ENCODE measurements at regions not wholly inside any gene's neighbourhood (a gene's known extent, or its start where the extent isn't known, plus 50 kb on each side); places are given as distances from the start of the nearest gene placed in this dataset.

DNA sequence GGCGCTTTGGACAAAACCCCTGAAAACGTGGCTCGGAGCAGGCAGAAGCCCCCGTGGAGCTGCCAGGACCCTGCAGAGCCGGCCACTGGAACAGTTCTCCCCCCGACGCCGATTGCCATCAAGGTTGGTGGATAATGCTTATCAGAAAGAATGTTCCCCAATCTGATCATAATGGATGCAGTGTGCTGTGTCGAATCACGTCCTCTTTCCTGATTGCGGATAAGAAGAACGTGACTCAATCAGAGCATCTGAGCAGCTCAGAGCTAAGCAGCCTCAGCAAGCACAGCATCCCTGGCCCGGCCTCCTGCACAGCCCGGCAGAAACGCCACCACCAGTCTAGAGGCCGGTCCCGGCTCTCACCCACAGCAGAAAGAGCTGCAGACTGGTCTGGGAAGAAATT, 488.0 kb downstream of the EIPR1 start:
- ATAC-seq: no peak
- TF ChIP-seq PPARA (CRISPR knock-in tag; IDR thresholded peaks at IDR 0.05; ENCODE audit: borderline replicate concordance) (no peak), OSR1 (CRISPR knock-in tag; IDR thresholded peaks at IDR 0.05) (no peak), TCF4 (CRISPR knock-in tag; IDR thresholded peaks at IDR 0.05; ENCODE audit: borderline replicate concordance) (no peak), ESRRG (CRISPR knock-in tag; IDR thresholded peaks at IDR 0.05) (no peak), ZC3H10 (CRISPR knock-in tag; IDR thresholded peaks at IDR 0.05) (no peak), ARNTL (CRISPR knock-in tag; IDR thresholded peaks at IDR 0.05; ENCODE audit: borderline replicate concordance, low read depth) (no peak), TOX (CRISPR knock-in tag; IDR thresholded peaks at IDR 0.05; ENCODE audit: borderline replicate concordance) (no peak), CSDC2 (CRISPR knock-in tag; IDR thresholded peaks at IDR 0.05) (no peak)
- TF ChIP-seq, protein P1, sequence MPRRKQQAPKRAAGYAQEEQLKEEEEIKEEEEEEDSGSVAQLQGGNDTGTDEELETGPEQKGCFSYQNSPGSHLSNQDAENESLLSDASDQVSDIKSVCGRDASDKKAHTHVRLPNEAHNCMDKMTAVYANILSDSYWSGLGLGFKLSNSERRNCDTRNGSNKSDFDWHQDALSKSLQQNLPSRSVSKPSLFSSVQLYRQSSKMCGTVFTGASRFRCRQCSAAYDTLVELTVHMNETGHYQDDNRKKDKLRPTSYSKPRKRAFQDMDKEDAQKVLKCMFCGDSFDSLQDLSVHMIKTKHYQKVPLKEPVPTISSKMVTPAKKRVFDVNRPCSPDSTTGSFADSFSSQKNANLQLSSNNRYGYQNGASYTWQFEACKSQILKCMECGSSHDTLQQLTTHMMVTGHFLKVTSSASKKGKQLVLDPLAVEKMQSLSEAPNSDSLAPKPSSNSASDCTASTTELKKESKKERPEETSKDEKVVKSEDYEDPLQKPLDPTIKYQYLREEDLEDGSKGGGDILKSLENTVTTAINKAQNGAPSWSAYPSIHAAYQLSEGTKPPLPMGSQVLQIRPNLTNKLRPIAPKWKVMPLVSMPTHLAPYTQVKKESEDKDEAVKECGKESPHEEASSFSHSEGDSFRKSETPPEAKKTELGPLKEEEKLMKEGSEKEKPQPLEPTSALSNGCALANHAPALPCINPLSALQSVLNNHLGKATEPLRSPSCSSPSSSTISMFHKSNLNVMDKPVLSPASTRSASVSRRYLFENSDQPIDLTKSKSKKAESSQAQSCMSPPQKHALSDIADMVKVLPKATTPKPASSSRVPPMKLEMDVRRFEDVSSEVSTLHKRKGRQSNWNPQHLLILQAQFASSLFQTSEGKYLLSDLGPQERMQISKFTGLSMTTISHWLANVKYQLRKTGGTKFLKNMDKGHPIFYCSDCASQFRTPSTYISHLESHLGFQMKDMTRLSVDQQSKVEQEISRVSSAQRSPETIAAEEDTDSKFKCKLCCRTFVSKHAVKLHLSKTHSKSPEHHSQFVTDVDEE (CRISPR knock-in tag; IDR thresholded peaks at IDR 0.05): no peak
- TF ChIP-seq, protein P2, sequence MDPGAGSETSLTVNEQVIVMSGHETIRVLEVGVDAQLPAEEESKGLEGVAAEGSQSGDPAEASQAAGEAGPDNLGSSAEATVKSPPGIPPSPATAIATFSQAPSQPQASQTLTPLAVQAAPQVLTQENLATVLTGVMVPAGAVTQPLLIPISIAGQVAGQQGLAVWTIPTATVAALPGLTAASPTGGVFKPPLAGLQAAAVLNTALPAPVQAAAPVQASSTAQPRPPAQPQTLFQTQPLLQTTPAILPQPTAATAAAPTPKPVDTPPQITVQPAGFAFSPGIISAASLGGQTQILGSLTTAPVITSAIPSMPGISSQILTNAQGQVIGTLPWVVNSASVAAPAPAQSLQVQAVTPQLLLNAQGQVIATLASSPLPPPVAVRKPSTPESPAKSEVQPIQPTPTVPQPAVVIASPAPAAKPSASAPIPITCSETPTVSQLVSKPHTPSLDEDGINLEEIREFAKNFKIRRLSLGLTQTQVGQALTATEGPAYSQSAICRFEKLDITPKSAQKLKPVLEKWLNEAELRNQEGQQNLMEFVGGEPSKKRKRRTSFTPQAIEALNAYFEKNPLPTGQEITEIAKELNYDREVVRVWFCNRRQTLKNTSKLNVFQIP (CRISPR knock-in tag; IDR thresholded peaks at IDR 0.05; ENCODE audit: borderline replicate concordance, low read depth): no peak
- TF ChIP-seq, protein P3, sequence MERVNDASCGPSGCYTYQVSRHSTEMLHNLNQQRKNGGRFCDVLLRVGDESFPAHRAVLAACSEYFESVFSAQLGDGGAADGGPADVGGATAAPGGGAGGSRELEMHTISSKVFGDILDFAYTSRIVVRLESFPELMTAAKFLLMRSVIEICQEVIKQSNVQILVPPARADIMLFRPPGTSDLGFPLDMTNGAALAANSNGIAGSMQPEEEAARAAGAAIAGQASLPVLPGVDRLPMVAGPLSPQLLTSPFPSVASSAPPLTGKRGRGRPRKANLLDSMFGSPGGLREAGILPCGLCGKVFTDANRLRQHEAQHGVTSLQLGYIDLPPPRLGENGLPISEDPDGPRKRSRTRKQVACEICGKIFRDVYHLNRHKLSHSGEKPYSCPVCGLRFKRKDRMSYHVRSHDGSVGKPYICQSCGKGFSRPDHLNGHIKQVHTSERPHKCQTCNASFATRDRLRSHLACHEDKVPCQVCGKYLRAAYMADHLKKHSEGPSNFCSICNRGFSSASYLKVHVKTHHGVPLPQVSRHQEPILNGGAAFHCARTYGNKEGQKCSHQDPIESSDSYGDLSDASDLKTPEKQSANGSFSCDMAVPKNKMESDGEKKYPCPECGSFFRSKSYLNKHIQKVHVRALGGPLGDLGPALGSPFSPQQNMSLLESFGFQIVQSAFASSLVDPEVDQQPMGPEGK (CRISPR knock-in tag; IDR thresholded peaks at IDR 0.05; ENCODE audit: borderline replicate concordance): no peak
- TF ChIP-seq, protein P4, sequence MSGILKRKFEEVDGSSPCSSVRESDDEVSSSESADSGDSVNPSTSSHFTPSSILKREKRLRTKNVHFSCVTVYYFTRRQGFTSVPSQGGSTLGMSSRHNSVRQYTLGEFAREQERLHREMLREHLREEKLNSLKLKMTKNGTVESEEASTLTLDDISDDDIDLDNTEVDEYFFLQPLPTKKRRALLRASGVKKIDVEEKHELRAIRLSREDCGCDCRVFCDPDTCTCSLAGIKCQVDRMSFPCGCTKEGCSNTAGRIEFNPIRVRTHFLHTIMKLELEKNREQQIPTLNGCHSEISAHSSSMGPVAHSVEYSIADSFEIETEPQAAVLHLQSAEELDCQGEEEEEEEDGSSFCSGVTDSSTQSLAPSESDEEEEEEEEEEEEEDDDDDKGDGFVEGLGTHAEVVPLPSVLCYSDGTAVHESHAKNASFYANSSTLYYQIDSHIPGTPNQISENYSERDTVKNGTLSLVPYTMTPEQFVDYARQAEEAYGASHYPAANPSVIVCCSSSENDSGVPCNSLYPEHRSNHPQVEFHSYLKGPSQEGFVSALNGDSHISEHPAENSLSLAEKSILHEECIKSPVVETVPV (CRISPR knock-in tag; IDR thresholded peaks at IDR 0.05): no peak
- TF ChIP-seq, protein P5, sequence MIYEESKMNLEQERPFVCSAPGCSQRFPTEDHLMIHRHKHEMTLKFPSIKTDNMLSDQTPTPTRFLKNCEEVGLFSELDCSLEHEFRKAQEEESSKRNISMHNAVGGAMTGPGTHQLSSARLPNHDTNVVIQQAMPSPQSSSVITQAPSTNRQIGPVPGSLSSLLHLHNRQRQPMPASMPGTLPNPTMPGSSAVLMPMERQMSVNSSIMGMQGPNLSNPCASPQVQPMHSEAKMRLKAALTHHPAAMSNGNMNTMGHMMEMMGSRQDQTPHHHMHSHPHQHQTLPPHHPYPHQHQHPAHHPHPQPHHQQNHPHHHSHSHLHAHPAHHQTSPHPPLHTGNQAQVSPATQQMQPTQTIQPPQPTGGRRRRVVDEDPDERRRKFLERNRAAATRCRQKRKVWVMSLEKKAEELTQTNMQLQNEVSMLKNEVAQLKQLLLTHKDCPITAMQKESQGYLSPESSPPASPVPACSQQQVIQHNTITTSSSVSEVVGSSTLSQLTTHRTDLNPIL (CRISPR knock-in tag; IDR thresholded peaks at IDR 0.05; ENCODE audit: low read depth): no peak

DNA sequence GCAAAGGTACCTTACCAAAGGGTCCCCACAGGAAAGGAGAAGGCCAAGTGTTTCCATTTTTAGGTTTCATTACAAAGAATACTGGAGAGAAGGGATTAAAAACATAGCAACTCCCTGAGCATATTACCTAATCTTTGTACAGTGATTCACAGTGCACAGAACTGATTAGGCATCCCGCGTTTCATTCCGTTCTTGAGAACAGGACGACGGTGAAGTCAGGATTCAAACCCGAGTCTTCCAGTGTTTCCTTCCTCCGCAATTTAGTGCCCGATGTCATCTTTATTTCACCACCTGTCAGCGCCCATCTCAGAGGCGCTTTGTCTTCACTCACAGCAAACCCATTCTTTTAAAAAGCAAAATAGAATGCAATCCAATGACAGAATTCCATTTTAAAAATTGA, 488.5 kb downstream of the EIPR1 start:
- TF ChIP-seq ARNTL (CRISPR knock-in tag; IDR thresholded peaks at IDR 0.05; ENCODE audit: borderline replicate concordance, low read depth) (no peak), ZC3H10 (CRISPR knock-in tag; IDR thresholded peaks at IDR 0.05) (no peak), ZNF565 (CRISPR knock-in tag; conservative IDR thresholded peaks at IDR 0.05; ENCODE audit: low read depth) (no peak), ZFP3 (CRISPR knock-in tag; IDR thresholded peaks at IDR 0.05) (no peak), ZNF8 (CRISPR knock-in tag; IDR thresholded peaks at IDR 0.05) (no peak), ZNF70 (CRISPR knock-in tag; IDR thresholded peaks at IDR 0.05) (no peak)
- TF ChIP-seq, protein P3 (CRISPR knock-in tag; IDR thresholded peaks at IDR 0.05; ENCODE audit: borderline replicate concordance): no peak
- TF ChIP-seq, protein P4 (CRISPR knock-in tag; IDR thresholded peaks at IDR 0.05): no peak

More for the DNA sequence above, 488.5 kb downstream of the EIPR1 start:
- no peak for ATAC-seq

Measured in SK-N-SH treated with all-trans-retinoic acid at 6 μM for 48 hours (cell line).